GM12878 (cell line): ENCODE measurements at regions not wholly inside any gene's neighbourhood (a gene's known extent, or its start where the extent isn't known, plus 50 kb on each side); places are given as distances from the start of the nearest gene placed in this dataset.

Experiments used
- ATAC-seq: fragments of 200-7000 bp; cut with Tn5 transposase; 3 replicates; pipeline ENCODE4 v1.9.1; 2020; ENCODE audit warnings: mild to moderate bottlenecking, moderate library complexity
- BruUV-seq: library from RNA; stranded (reverse); fragments of 400-500 nt; replicated peaks from 2 replicates; lab custom pipeline; 2021; lab: Mats Ljungman, UMichigan
- CTCF ChIA-PET: fragments of 300-600 bp; sonication (Branson Sonifier 250); formaldehyde crosslinking; extraction: SDS; loops from one replicate; lab custom pipeline; 2021; ENCODE audit warnings: inconsistent platforms; lab: Yijun Ruan, JAX
- POLR2A ChIA-PET: fragments of 350-600 bp; formaldehyde crosslinking; extraction: SDS; loops from one replicate; lab custom pipeline; 2021; ENCODE audit warnings: inconsistent platforms; lab: Charles Lee
- RAD21 ChIA-PET: fragments of 300-600 bp; sonication (Branson Sonifier 250); formaldehyde crosslinking; loops from one replicate; lab custom pipeline; 2023; ENCODE audit warnings: antibody characterized with exemption; ENCODE audit not compliant: unreplicated experiment; lab: Charles Lee
- SMC1A ChIA-PET: fragments of 300-600 bp; sonication (Branson Sonifier 250); formaldehyde crosslinking; loops from one replicate; lab custom pipeline; 2023; ENCODE audit not compliant: unreplicated experiment, uncharacterized antibody; lab: Charles Lee
- DNase-seq: peaks from one replicate; pipeline ENCODE4 v3.0.0-alpha.2; 2011; ENCODE audit warnings: low read depth, low spot score
- FAIRE-seq: peaks from 3 replicates; lab custom pipeline; 2011; peaks lifted over from hg19 to GRCh38; lab: Jason Lieb, UNC
- H2AFZ ChIP-seq: 2 replicates; pipeline ENCODE4 v1.6.0; 2011; ENCODE audit warnings: low read depth, low read length, control low read depth; ENCODE audit not compliant: control insufficient read depth
- H3K27ac ChIP-seq: 2 replicates; pipeline ENCODE4 v1.5.1; 2011; ENCODE audit warnings: control low read depth; ENCODE audit not compliant: control insufficient read depth, insufficient read depth
- H3K27me3 ChIP-seq, 2 experiments: replicated peaks in 1 of 2; 2 replicates each; pipeline versions ENCODE4 v1.6.0 to v1.6.1; 2011; ENCODE audit warnings: low read length in 1 of 2; ENCODE audit not compliant: control insufficient read depth in 2 of 2, insufficient read depth in 2 of 2
- H3K36me3 ChIP-seq, 2 experiments: 2 replicates each; pipeline ENCODE4 v1.5.1; 2011; ENCODE audit warnings: low read length in 1 of 2; ENCODE audit not compliant: control insufficient read depth in 2 of 2, insufficient read depth in 2 of 2
- H3K4me1 ChIP-seq: 2 replicates; pipeline ENCODE4 v1.6.1; 2011; ENCODE audit warnings: mild to moderate bottlenecking, low read length, moderate library complexity, mixed read lengths; ENCODE audit not compliant: control insufficient read depth, insufficient read depth
- H3K4me2 ChIP-seq: 2 replicates; pipeline ENCODE4 v1.6.0; 2011; ENCODE audit warnings: control low read depth; ENCODE audit not compliant: control insufficient read depth, insufficient read depth
- H3K4me3 ChIP-seq: fragments of 200-600 bp; sonication (generic); 2 replicates; pipeline ENCODE4 v1.5.1; 2016
- H3K79me2 ChIP-seq: 2 replicates; pipeline ENCODE4 v1.6.0; 2011; ENCODE audit warnings: low read length; ENCODE audit not compliant: control insufficient read depth, insufficient read depth
- H3K9ac ChIP-seq: 2 replicates; pipeline ENCODE4 v1.8.0; 2011; ENCODE audit warnings: low read length, control low read depth, mixed read lengths; ENCODE audit not compliant: control insufficient read depth, insufficient read depth
- H3K9me3 ChIP-seq: replicated peaks from 3 replicates; pipeline ENCODE4 v1.5.1; 2011; ENCODE audit warnings: mild to moderate bottlenecking, low read length; ENCODE audit not compliant: control insufficient read depth, insufficient read depth
- H4K20me1 ChIP-seq: 2 replicates; pipeline ENCODE4 v1.6.0; 2011; ENCODE audit not compliant: control insufficient read depth, insufficient read depth
- ASH2L ChIP-seq: fragments of 300-600, 200-600 bp; sonication (generic); IDR thresholded peaks from 2 replicates; pipeline ENCODE4 v1.6.1; 2017; ENCODE audit warnings: low read depth, mild to moderate bottlenecking, borderline replicate concordance
- BCL11A ChIP-seq: IDR thresholded peaks from 2 replicates; pipeline ENCODE4 v1.6.1; 2011; ENCODE audit warnings: low read depth, low read length
- ETV6 ChIP-seq, 2 experiments: fragments of 450-650 bp in 1 of 2; IDR thresholded peaks in 1 of 2; conservative IDR thresholded peaks in 1 of 2; 2 replicates each; pipeline ENCODE4 v1.6.1; 2014; ENCODE audit warnings: antibody characterized with exemption in 1 of 2, borderline replicate concordance in 1 of 2, low read depth in 1 of 2, mild to moderate bottlenecking in 1 of 2, moderate library complexity in 1 of 2
- EZH2 ChIP-seq: IDR thresholded peaks from 2 replicates; pipeline ENCODE4 v1.6.1; 2012; ENCODE audit warnings: low read depth, mild to moderate bottlenecking, control low read depth, inconsistent platforms, low read length, borderline replicate concordance; ENCODE audit not compliant: control insufficient read depth
- KLF5 ChIP-seq: fragments of 450-650 bp; IDR thresholded peaks from 2 replicates; pipeline ENCODE4 v1.6.1; 2014; ENCODE audit warnings: mild to moderate bottlenecking; ENCODE audit not compliant: partially characterized antibody
- MEF2A ChIP-seq: IDR thresholded peaks from 2 replicates; pipeline ENCODE4 v1.6.1; 2011; ENCODE audit warnings: low read depth, mild to moderate bottlenecking, low read length, moderate library complexity; ENCODE audit not compliant: insufficient read depth
- MTA3 ChIP-seq: IDR thresholded peaks from 2 replicates; pipeline ENCODE4 v1.6.1; 2012; ENCODE audit warnings: low read length, inconsistent platforms, borderline replicate concordance
- NFXL1 ChIP-seq: fragments of 450-650 bp; IDR thresholded peaks from 2 replicates; pipeline ENCODE4 v1.6.1; 2017; ENCODE audit warnings: antibody characterized with exemption, mild to moderate bottlenecking, borderline replicate concordance
- SIN3A ChIP-seq: IDR thresholded peaks from 2 replicates; pipeline ENCODE4 v1.6.1; 2012; ENCODE audit warnings: low read depth, low read length, improper control_type of control experiment
- WRNIP1 ChIP-seq: IDR thresholded peaks from 2 replicates; pipeline ENCODE4 v1.6.1; 2011; ENCODE audit warnings: low read depth, low read length, improper control_type of control experiment, borderline replicate concordance
- ZNF207 ChIP-seq: fragments of 450-650 bp; IDR thresholded peaks from 2 replicates; pipeline ENCODE4 v1.6.1; 2014; ENCODE audit warnings: antibody characterized with exemption, mild to moderate bottlenecking, borderline replicate concordance
- WGBS: methylation state at CpG from one replicate; pipeline ENCODE4 v1.1.6; 2016; ENCODE audit warnings: low lambda C conversion rate; ENCODE audit not compliant: insufficient replicate concordance, insufficient coverage; ENCODE audit errors: missing lambda C conversion rate; 5-methylcytosine and 5-hydroxymethylcytosine counted together
- in situ Hi-C: fragments of 300-500 bp; cut with MboI; formaldehyde crosslinking; loops from 9 replicates; pipeline ENCODE4 v1.14.3; 2018; ENCODE audit warnings: mixed read lengths
- intact Hi-C: fragments of 100-400 bp; cut with micrococcal nuclease; formaldehyde crosslinking; loops from one replicate; pipeline ENCODE4 v1.14.2; 2022; ENCODE audit not compliant: unreplicated experiment

DNA sequence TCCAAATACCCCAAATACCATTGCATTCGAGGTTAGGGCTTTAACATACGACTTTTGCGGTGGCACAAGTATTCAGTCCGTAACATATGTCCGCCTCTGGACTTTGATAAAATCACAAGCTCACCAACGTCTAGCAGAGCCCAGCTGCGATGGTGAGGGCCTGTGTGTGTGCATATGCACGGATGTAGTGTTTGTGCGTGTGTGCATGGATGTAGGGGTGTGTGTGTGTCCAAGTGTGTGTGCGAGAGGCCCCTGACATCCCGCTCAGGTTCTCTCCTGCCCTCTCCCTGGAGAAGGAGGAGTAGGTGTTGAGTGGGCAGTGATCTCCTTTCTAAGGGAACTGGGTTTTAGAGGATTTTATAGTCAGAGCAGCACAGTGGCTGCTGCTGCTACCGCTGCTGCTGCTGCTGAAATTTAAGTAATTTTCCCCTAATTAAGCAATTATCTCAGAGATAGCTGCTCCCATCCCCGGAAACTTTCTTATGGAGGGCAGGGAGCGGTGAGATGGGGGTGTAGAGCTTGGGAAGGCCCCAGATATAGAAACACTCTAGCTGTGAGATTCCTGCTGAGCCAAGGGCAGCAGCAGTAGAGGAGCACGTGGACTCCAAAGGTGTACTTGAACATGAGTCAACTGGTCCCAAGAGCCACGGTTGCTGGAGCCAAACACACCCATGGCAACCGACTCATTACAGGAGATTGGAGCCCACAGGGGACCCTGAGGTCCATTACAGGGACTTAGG lies 121.7 kb upstream of the SDK2 start:
- no peak for FAIRE-seq
- ChIA-PET SMC1A (interaction anchor here (1.1 kb wide), 1 partner anchor 22 kb away, joined by 3 read pairs; no protein-coding TSS in a partner anchor), POLR2A (no interaction called here), CTCF (no interaction called here), RAD21 (no interaction called here)
- BruUV-seq = no TSS peak
- no peak overlapping the region for H2AFZ ChIP-seq
- intact Hi-C loops (no loop called here), in situ Hi-C loops (no loop called here)
- no peaks in the 10 kb centered on the region for H4K20me1 ChIP-seq
- WGBS = 32% methylated on average over 17 of the region's 17 CpGs
- H3K9ac ChIP-seq = no peak overlapping the region
- H3K36me3 ChIP-seq = no peaks in the 10 kb centered on the region
- TF ChIP-seq EZH2 (no peak), KLF5 (no peak), MTA3 (no peak)
- H3K27ac ChIP-seq = no peak overlapping the region
- no peak for DNase-seq
- peaks cover 0 to 1% of the 10 kb centered on the region in 2 experiments; a peak in 1 of 4 replicates for H3K27me3 ChIP-seq
- ATAC-seq = no peak
- H3K79me2 ChIP-seq = no peaks in the 10 kb centered on the region
- no peak overlapping the region for H3K4me2 ChIP-seq
- no peak overlapping the region for H3K4me3 ChIP-seq
- no peaks in the 10 kb centered on the region for H3K9me3 ChIP-seq
- no peaks in the 10 kb centered on the region for H3K4me1 ChIP-seq

DNA sequence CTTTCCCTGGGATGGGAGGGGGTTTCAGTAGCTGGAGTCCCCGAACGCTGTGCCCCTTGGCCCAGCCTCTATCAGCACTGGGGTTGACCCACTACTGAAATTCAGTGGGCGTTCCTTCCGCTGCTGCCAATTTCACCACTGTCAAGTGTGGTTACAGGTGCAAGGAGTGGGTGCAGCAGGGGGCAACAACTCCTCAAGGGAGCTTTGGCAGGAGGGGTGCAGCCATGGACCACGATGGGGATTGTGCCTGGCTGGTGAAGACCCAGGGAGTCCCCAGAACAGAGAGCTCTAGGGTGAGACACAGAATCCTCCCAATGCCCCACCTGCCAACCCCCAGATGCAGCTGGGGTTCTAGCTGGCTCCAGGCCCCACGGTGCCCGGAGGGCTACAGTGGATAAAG lies 123.5 kb upstream of the SDK2 start:
- in situ Hi-C loops (no loop called here), intact Hi-C loops (no loop called here)
- no peak for FAIRE-seq
- ChIA-PET SMC1A (no interaction called here), RAD21 (no interaction called here), CTCF (no interaction called here), POLR2A (no interaction called here)
- Histone ChIP-seq H3K4me1 (no peaks in the 10 kb centered on the region), H3K4me3 (no peak overlapping the region), H3K27me3 (peaks cover 0 to 1% of the 10 kb centered on the region in 2 experiments; a peak in 1 of 4 replicates), H3K9ac (no peak overlapping the region), H3K27ac (no peak overlapping the region), H3K79me2 (no peaks in the 10 kb centered on the region), H3K36me3 (no peaks in the 10 kb centered on the region), H2AFZ (no peak overlapping the region), H4K20me1 (no peaks in the 10 kb centered on the region), H3K4me2 (no peak overlapping the region), H3K9me3 (no peaks in the 10 kb centered on the region)
- no peak for ATAC-seq
- 39% methylated on average over 7 of the region's 7 CpGs for WGBS
- DNase-seq = no peak
- TF ChIP-seq EZH2 (no peak), ETV6 (conservative IDR thresholded peaks at IDR 0.05 in 1 of 2, IDR thresholded peaks at IDR 0.05 in 1 of 2; ENCODE audit: borderline replicate concordance in 1 of 2, low read depth in 1 of 2) (no peak), WRNIP1 (no peak), ASH2L (no peak), MEF2A (no peak), SIN3A (no peak), NFXL1 (no peak), BCL11A (no peak), ZNF207 (no peak)
- no TSS peak for BruUV-seq
